SK-N-SH (cell line): ENCODE measurements at regions not wholly inside any gene's neighbourhood (a gene's known extent, or its start where the extent isn't known, plus 50 kb on each side); places are given as distances from the start of the nearest gene placed in this dataset.

ENCODE experiments used
- CTCF ChIA-PET: fragments of 300-600, 350-600 bp; formaldehyde crosslinking; extraction: SDS; loops from one replicate; lab custom pipeline; 2021; lab: Yijun Ruan, JAX
- POLR2A ChIA-PET: fragments of 350-600 bp; sonication (Branson Sonifier 250); formaldehyde crosslinking; extraction: SDS; loops from one replicate; lab custom pipeline; 2020; ENCODE audit warnings: antibody characterized with exemption, inconsistent platforms; lab: Yijun Ruan, JAX
- DNase-seq: peaks from one replicate; pipeline ENCODE4 v3.0.0; 2012
- H2AFZ ChIP-seq: fragments of 200-600 bp; sonication (generic); 2 replicates; pipeline ENCODE4 v1.8.1; 2016; ENCODE audit warnings: antibody characterized with exemption, mild to moderate bottlenecking, low read depth
- H3F3A ChIP-seq: fragments of 200-600 bp; sonication (generic); replicated peaks from 2 replicates; pipeline ENCODE3; 2016; ENCODE audit warnings: antibody characterized with exemption, mild to moderate bottlenecking; ENCODE audit not compliant: insufficient read depth
- H3K27ac ChIP-seq, 2 experiments: fragments of 200-500 bp in 1 of 2; fragments of 200-600 bp in 1 of 2; sonication (Bioruptor generic) in 1 of 2; sonication (generic), shearing (Covaris generic) in 1 of 2; 2 replicates each; pipeline versions ENCODE4 v1.5.1 to v1.6.1; 2014 to 2016; ENCODE audit warnings: low read depth in 2 of 2, inconsistent platforms in 1 of 2, low read length in 1 of 2, mild to moderate bottlenecking in 1 of 2, mixed read lengths in 1 of 2
- H3K27me3 ChIP-seq: fragments of 200-600 bp; sonication (generic), shearing (Covaris generic); 2 replicates; pipeline ENCODE4 v1.6.1; 2016; ENCODE audit warnings: mixed run types; ENCODE audit not compliant: insufficient read depth
- H3K36me3 ChIP-seq, 2 experiments: fragments of 200-500 bp in 1 of 2; fragments of 200-600 bp in 1 of 2; sonication (Bioruptor generic) in 1 of 2; sonication (generic) in 1 of 2; replicated peaks in 1 of 2; 2 replicates each; pipeline versions ENCODE3 to v1.5.1; 2014 to 2016; ENCODE audit warnings: low read length in 1 of 2, mild to moderate bottlenecking in 1 of 2; ENCODE audit not compliant: insufficient read depth in 2 of 2, control insufficient read depth in 1 of 2
- H3K4me1 ChIP-seq, 2 experiments: fragments of 200-500 bp in 1 of 2; fragments of 200-600 bp in 1 of 2; sonication (Bioruptor generic) in 1 of 2; sonication (generic), shearing (Covaris generic) in 1 of 2; 2 replicates each; pipeline versions ENCODE4 v1.5.1 to v1.6.1; 2014 to 2016; ENCODE audit warnings: low read depth in 1 of 2, low read length in 1 of 2, mixed run types in 1 of 2; ENCODE audit not compliant: insufficient read depth in 2 of 2, control insufficient read depth in 1 of 2
- H3K4me2 ChIP-seq: fragments of 200-600 bp; sonication (generic), shearing (Covaris generic); 2 replicates; pipeline ENCODE4 v1.6.1; 2017; ENCODE audit warnings: mixed run types
- H3K4me3 ChIP-seq, 2 experiments: fragments of 200-500 bp in 1 of 2; fragments of 200-600 bp in 1 of 2; sonication (Bioruptor generic) in 1 of 2; sonication (generic), shearing (Covaris generic) in 1 of 2; 2 replicates each; pipeline versions ENCODE4 v1.5.1 to v1.8.1; 2014 to 2016; ENCODE audit warnings: low read depth in 2 of 2, inconsistent platforms in 1 of 2, low read length in 1 of 2, mild to moderate bottlenecking in 1 of 2, mixed read lengths in 1 of 2, moderate library complexity in 1 of 2
- H3K79me2 ChIP-seq: fragments of 200-600 bp; sonication (generic); 2 replicates; pipeline ENCODE4 v1.8.1; 2017; ENCODE audit warnings: mild to moderate bottlenecking; ENCODE audit not compliant: insufficient read depth
- H3K9ac ChIP-seq: fragments of 200-600 bp; sonication (generic); 2 replicates; pipeline ENCODE4 v1.6.1; 2017; ENCODE audit warnings: mixed run types
- H3K9me2 ChIP-seq: fragments of 200-600 bp; sonication (generic); 2 replicates; pipeline ENCODE4 v1.6.1; 2017; ENCODE audit warnings: mixed run types
- H3K9me3 ChIP-seq: fragments of 200-600 bp; sonication (generic); 2 replicates; pipeline ENCODE4 v1.6.1; 2017; ENCODE audit warnings: mixed run types, mild to moderate bottlenecking, moderate library complexity
- H4K20me1 ChIP-seq: fragments of 200-600 bp; sonication (generic); 2 replicates; pipeline ENCODE4 v1.6.1; 2017; ENCODE audit warnings: mild to moderate bottlenecking, mixed run types; ENCODE audit not compliant: insufficient read depth
- CHD2 ChIP-seq: fragments of 150-350 bp; IDR thresholded peaks from 2 replicates; pipeline ENCODE4 v1.6.1; 2018; ENCODE audit warnings: low read length; ENCODE audit not compliant: partially characterized antibody
- EZH2phosphoT487 ChIP-seq: fragments of 200-600 bp; sonication (generic); IDR thresholded peaks from 2 replicates; pipeline ENCODE4 v1.6.1; 2017; ENCODE audit warnings: low read depth, mixed run types, mild to moderate bottlenecking, antibody characterized with exemption, moderate library complexity, borderline replicate concordance
- FOSL2 ChIP-seq: IDR thresholded peaks from 2 replicates; pipeline ENCODE4 v1.4.0; 2012; ENCODE audit warnings: low read depth, mild to moderate bottlenecking, moderate library complexity, borderline replicate concordance
- FOXJ3 ChIP-seq: sonication (generic); formaldehyde crosslinking; IDR thresholded peaks from 2 replicates; pipeline ENCODE4 v1.5.1; 2020; ENCODE audit warnings: mild to moderate bottlenecking, missing genetic modification reagents
- FOXM1 ChIP-seq: IDR thresholded peaks from 2 replicates; pipeline ENCODE4 v1.4.0; 2012; ENCODE audit warnings: low read depth, mild to moderate bottlenecking
- GATA2 ChIP-seq: sonication (generic); formaldehyde crosslinking; IDR thresholded peaks from 2 replicates; pipeline ENCODE4 v1.5.0; 2020; ENCODE audit warnings: mild to moderate bottlenecking, missing genetic modification reagents
- MEF2A ChIP-seq: IDR thresholded peaks from 2 replicates; pipeline ENCODE4 v1.4.0; 2012; ENCODE audit warnings: low read depth, borderline replicate concordance
- RAD21 ChIP-seq: IDR thresholded peaks from 2 replicates; pipeline ENCODE4 v1.6.1; 2012; ENCODE audit warnings: mild to moderate bottlenecking, low read length
- RFX5 ChIP-seq: IDR thresholded peaks from 2 replicates; pipeline ENCODE4 v1.6.1; 2012; ENCODE audit warnings: mild to moderate bottlenecking, improper control_type of control experiment, low read length
- RXRA ChIP-seq: IDR thresholded peaks from 2 replicates; pipeline ENCODE4 v1.4.0; 2012; ENCODE audit warnings: low read depth, mild to moderate bottlenecking, borderline replicate concordance
- SIN3A ChIP-seq: IDR thresholded peaks from 2 replicates; pipeline ENCODE4 v1.6.1; 2012; ENCODE audit warnings: low read depth, mild to moderate bottlenecking, low read length, moderate library complexity, borderline replicate concordance
- TAF1 ChIP-seq: IDR thresholded peaks from 2 replicates; pipeline ENCODE4 v1.6.1; 2012; ENCODE audit warnings: low read depth, mild to moderate bottlenecking, low read length, moderate library complexity, borderline replicate concordance
- TCF12 ChIP-seq: IDR thresholded peaks from 2 replicates; pipeline ENCODE4 v1.4.0; 2012
- TEAD4 ChIP-seq: IDR thresholded peaks from 2 replicates; pipeline ENCODE4 v1.4.0; 2012; ENCODE audit warnings: mild to moderate bottlenecking, borderline replicate concordance; ENCODE audit not compliant: insufficient read depth
- WGBS: methylation state at CpG from one replicate; pipeline ENCODE4 v1.1.6; 2017; ENCODE audit warnings: low lambda C conversion rate; 5-methylcytosine and 5-hydroxymethylcytosine counted together
- TF ChIP-seq, protein P1 (sequence below): fragments of 150-350 bp; IDR thresholded peaks from 2 replicates; pipeline ENCODE4 v1.6.1; 2017; ENCODE audit warnings: antibody characterized with exemption, low read length, low read depth, borderline replicate concordance
- TF ChIP-seq, protein P2 (sequence below): fragments of 150-350 bp; IDR thresholded peaks from 2 replicates; pipeline ENCODE4 v1.6.1; 2016; ENCODE audit warnings: mild to moderate bottlenecking, low read depth, low read length
- TF ChIP-seq, protein P3 (sequence below): IDR thresholded peaks from 2 replicates; pipeline ENCODE4 v1.4.0; 2012; ENCODE audit warnings: low read depth, borderline replicate concordance

DNA sequence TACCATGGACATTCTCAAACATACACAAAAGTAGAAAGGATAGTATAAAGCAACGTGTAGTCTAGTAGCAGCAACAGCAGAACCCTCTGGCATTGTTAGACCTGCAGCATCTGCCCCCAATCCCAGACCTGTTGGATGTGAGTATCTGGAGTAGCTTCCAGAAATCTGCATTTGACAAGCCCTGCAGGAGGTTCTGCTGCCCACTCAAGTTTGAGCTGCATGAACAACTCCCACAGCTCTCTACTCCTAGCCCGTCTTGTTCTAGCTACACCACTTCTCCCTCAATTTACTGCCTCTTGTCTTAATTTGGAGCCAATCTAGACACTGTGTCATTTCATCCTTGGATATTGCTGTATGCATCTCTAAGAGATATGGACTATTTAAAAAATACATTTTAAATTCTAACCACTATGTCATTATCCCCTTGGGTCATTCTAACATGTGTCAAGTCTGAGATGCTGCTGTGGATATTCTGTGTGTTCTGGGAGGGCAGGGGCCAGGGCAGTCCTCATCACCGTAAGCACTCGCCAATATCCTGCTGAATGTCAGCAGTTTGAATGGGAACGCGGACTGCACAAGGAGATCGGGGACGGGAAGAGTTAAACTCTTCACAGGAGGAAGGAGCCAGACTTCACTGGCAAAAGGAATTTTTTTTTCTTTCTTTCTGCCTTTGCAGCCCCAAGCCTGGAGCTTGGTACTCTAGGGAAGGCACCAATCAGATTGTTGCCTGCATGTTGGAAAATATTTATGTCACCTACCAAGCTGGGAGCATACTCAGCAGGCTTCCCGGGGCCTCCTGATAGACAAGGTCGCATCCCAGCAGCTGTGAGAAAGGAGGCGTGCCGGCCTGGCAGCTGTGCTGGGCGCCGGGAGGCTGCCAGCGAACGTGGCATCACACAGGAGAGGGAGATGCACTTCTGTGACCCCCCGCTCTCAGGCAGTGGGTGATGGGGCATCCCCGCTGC, 429.0 kb downstream of the MIAT start:
- no peaks in the 10 kb centered on the region for H3K9me2 ChIP-seq
- DNase-seq = no peak
- POLR2A ChIA-PET = no interaction called here
- H3K4me3 ChIP-seq = no peak overlapping the region
- H3K36me3 ChIP-seq = no peaks in the 10 kb centered on the region
- H3K27ac ChIP-seq = no peak overlapping the region
- no peaks in the 10 kb centered on the region for H4K20me1 ChIP-seq
- TF ChIP-seq, protein P1, sequence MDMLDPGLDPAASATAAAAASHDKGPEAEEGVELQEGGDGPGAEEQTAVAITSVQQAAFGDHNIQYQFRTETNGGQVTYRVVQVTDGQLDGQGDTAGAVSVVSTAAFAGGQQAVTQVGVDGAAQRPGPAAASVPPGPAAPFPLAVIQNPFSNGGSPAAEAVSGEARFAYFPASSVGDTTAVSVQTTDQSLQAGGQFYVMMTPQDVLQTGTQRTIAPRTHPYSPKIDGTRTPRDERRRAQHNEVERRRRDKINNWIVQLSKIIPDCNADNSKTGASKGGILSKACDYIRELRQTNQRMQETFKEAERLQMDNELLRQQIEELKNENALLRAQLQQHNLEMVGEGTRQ = no peak
- no peak for TF ChIP-seq EZH2phosphoT487
- TF ChIP-seq MEF2A = no peak
- no peak for TF ChIP-seq TCF12
- TF ChIP-seq GATA2 (CRISPR knock-in tag) = no peak
- TF ChIP-seq, protein P2, sequence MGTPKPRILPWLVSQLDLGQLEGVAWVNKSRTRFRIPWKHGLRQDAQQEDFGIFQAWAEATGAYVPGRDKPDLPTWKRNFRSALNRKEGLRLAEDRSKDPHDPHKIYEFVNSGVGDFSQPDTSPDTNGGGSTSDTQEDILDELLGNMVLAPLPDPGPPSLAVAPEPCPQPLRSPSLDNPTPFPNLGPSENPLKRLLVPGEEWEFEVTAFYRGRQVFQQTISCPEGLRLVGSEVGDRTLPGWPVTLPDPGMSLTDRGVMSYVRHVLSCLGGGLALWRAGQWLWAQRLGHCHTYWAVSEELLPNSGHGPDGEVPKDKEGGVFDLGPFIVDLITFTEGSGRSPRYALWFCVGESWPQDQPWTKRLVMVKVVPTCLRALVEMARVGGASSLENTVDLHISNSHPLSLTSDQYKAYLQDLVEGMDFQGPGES = no peak
- TF ChIP-seq CHD2 = no peak
- TF ChIP-seq, protein P3, sequence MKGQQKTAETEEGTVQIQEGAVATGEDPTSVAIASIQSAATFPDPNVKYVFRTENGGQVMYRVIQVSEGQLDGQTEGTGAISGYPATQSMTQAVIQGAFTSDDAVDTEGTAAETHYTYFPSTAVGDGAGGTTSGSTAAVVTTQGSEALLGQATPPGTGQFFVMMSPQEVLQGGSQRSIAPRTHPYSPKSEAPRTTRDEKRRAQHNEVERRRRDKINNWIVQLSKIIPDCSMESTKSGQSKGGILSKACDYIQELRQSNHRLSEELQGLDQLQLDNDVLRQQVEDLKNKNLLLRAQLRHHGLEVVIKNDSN = no peak
- no peak for TF ChIP-seq RFX5
- TF ChIP-seq TEAD4 = no peak
- no peak for TF ChIP-seq SIN3A
- no peak for TF ChIP-seq FOXM1
- TF ChIP-seq TAF1 = no peak
- TF ChIP-seq RXRA = no peak
- TF ChIP-seq FOXJ3 (CRISPR knock-in tag) = no peak
- TF ChIP-seq RAD21 = no peak
- no peak for TF ChIP-seq FOSL2
- no peaks in the 10 kb centered on the region for H3K79me2 ChIP-seq
- no peak overlapping the region for H2AFZ ChIP-seq
- peaks cover 0 to 6% of the 10 kb centered on the region in 2 experiments; a peak in 1 of 4 replicates for H3K4me1 ChIP-seq
- H3F3A ChIP-seq = no peaks in the 10 kb centered on the region
- CTCF ChIA-PET = no interaction called here
- H3K9me3 ChIP-seq = no peaks in the 10 kb centered on the region
- no peak overlapping the region for H3K4me2 ChIP-seq
- WGBS = 41% methylated on average over 9 of the region's 18 CpGs
- no peak overlapping the region for H3K9ac ChIP-seq
- no peaks in the 10 kb centered on the region; the same call in 1 of the 2 replicates for H3K27me3 ChIP-seq
